IMR-90 (cell line): ENCODE measurements at regions not wholly inside any gene's neighbourhood (a gene's known extent, or its start where the extent isn't known, plus 50 kb on each side); places are given as distances from the start of the nearest gene placed in this dataset.
A peak's percentile ranks its signal among the peaks of the same experiment; 100 is the strongest.

ENCODE experiments used
- ATAC-seq: fragments of 200-7000 bp; cut with Tn5 transposase; 2 replicates; pipeline ENCODE4 v1.9.1; 2020; ENCODE audit warnings: low read depth, mild to moderate bottlenecking, moderate library complexity
- BruUV-seq: library from RNA; stranded (reverse); fragments of 400-500 nt; replicated peaks from 2 replicates; lab custom pipeline; 2021; lab: Mats Ljungman, UMichigan
- CTCF ChIA-PET: fragments of 300-600 bp; formaldehyde crosslinking; extraction: SDS; loops from one replicate; lab custom pipeline; 2021; ENCODE audit warnings: antibody characterized with exemption; lab: Yijun Ruan, JAX
- POLR2A ChIA-PET: fragments of 300-600 bp; sonication (Branson Sonifier 250); formaldehyde crosslinking; loops from one replicate; lab custom pipeline; 2022; ENCODE audit warnings: antibody characterized with exemption; ENCODE audit not compliant: unreplicated experiment; lab: Charles Lee
- DNase-seq: peaks from one replicate; pipeline ENCODE4 v3.0.0; 2013
- H2AFZ ChIP-seq: replicated peaks from 2 replicates; pipeline ENCODE3; 2013; ENCODE audit warnings: low read length, mild to moderate bottlenecking; ENCODE audit not compliant: poor library complexity
- H2AK5ac ChIP-seq: 2 replicates; pipeline ENCODE4 v1.6.1; 2013; ENCODE audit warnings: low read depth, low read length, inconsistent platforms
- H2AK9ac ChIP-seq: replicated peaks from 2 replicates; pipeline ENCODE3; 2013; ENCODE audit warnings: mild to moderate bottlenecking, low read depth, low read length, moderate library complexity; ENCODE audit not compliant: poor library complexity
- H2BK120ac ChIP-seq: 2 replicates; pipeline ENCODE4 v1.6.1; 2013; ENCODE audit warnings: low read depth, low read length, inconsistent platforms
- H2BK15ac ChIP-seq: 3 replicates; pipeline ENCODE4 v1.6.1; 2013; ENCODE audit warnings: low read depth, low read length, inconsistent platforms
- H2BK20ac ChIP-seq: 2 replicates; pipeline ENCODE4 v1.6.1; 2013; ENCODE audit warnings: low read depth, mild to moderate bottlenecking, inconsistent platforms, low read length, moderate library complexity
- H2BK5ac ChIP-seq: 2 replicates; pipeline ENCODE4 v1.6.1; 2013; ENCODE audit warnings: mild to moderate bottlenecking, low read depth, low read length, inconsistent platforms; ENCODE audit not compliant: poor library complexity, severe bottlenecking
- H3K14ac ChIP-seq: replicated peaks from 2 replicates; pipeline ENCODE4 v1.6.1; 2013; ENCODE audit warnings: low read depth, low read length, inconsistent platforms
- H3K18ac ChIP-seq: 2 replicates; pipeline ENCODE4 v1.6.1; 2013; ENCODE audit warnings: low read depth, low read length, control low read depth
- H3K23ac ChIP-seq: 2 replicates; pipeline ENCODE4 v1.6.1; 2013; ENCODE audit warnings: low read depth, low read length, inconsistent platforms
- H3K27ac ChIP-seq: 2 replicates; pipeline ENCODE4 v1.5.1; 2013; ENCODE audit warnings: mild to moderate bottlenecking, control low read depth, low read length; ENCODE audit not compliant: insufficient read depth
- H3K27me3 ChIP-seq: 2 replicates; pipeline ENCODE4 v1.6.1; 2013; ENCODE audit warnings: low read length; ENCODE audit not compliant: control insufficient read depth, insufficient read depth
- H3K36me3 ChIP-seq: 2 replicates; pipeline ENCODE4 v1.6.1; 2013; ENCODE audit warnings: low read length, mixed read lengths; ENCODE audit not compliant: control insufficient read depth, insufficient read depth
- H3K4ac ChIP-seq: 2 replicates; pipeline ENCODE4 v1.6.1; 2013; ENCODE audit warnings: low read depth, low read length, inconsistent platforms
- H3K4me1 ChIP-seq: 2 replicates; pipeline ENCODE4 v1.6.1; 2013; ENCODE audit warnings: low read length, mixed read lengths; ENCODE audit not compliant: control insufficient read depth, insufficient read depth
- H3K4me2 ChIP-seq: 2 replicates; pipeline ENCODE4 v1.6.1; 2013; ENCODE audit warnings: low read depth, mild to moderate bottlenecking, control low read depth, low read length, moderate library complexity
- H3K4me3 ChIP-seq: 2 replicates; pipeline ENCODE4 v1.5.1; 2013; ENCODE audit warnings: low read depth, mild to moderate bottlenecking, control low read depth, low read length, moderate library complexity; ENCODE audit not compliant: insufficient read depth
- H3K56ac ChIP-seq: 2 replicates; pipeline ENCODE4 v1.6.1; 2013; ENCODE audit warnings: low read length, inconsistent platforms; ENCODE audit not compliant: insufficient read depth; ENCODE audit errors: extremely low read depth
- H3K79me1 ChIP-seq, 2 experiments: 2 replicates each; pipeline ENCODE4 v1.6.1; 2013; ENCODE audit warnings: low read length in 2 of 2, inconsistent platforms in 1 of 2, low read depth in 1 of 2
- H3K9ac ChIP-seq: 2 replicates; pipeline ENCODE4 v1.6.1; 2013; ENCODE audit warnings: low read depth, low read length, control low read depth
- H3K9me1 ChIP-seq: 2 replicates; pipeline ENCODE4 v1.6.1; 2013; ENCODE audit warnings: low read length, inconsistent platforms; ENCODE audit not compliant: insufficient read depth
- H3K9me3 ChIP-seq: 2 replicates; pipeline ENCODE4 v1.6.1; 2013; ENCODE audit warnings: low read length; ENCODE audit not compliant: control insufficient read depth, insufficient read depth
- H4K20me1 ChIP-seq: 2 replicates; pipeline ENCODE4 v1.6.1; 2013; ENCODE audit warnings: low read length, inconsistent platforms; ENCODE audit not compliant: insufficient read depth
- H4K5ac ChIP-seq: 2 replicates; pipeline ENCODE4 v1.6.1; 2013; ENCODE audit warnings: mild to moderate bottlenecking, low read depth, low read length, control low read depth
- H4K8ac ChIP-seq, 2 experiments: 2 replicates each; pipeline ENCODE4 v1.6.1; 2013; ENCODE audit warnings: low read depth in 2 of 2, low read length in 2 of 2, control low read depth in 1 of 2, inconsistent platforms in 1 of 2
- H4K91ac ChIP-seq: 2 replicates; pipeline ENCODE4 v1.6.1; 2013; ENCODE audit warnings: low read depth, low read length, inconsistent platforms; ENCODE audit not compliant: insufficient read depth
- BHLHE40 ChIP-seq: fragments of 150-350 bp; IDR thresholded peaks from 2 replicates; pipeline ENCODE4 v1.6.1; 2016; ENCODE audit warnings: mild to moderate bottlenecking, low read depth, low read length
- CEBPB ChIP-seq: IDR thresholded peaks from 2 replicates; pipeline ENCODE4 v1.6.1; 2012; ENCODE audit warnings: low read depth, low read length, improper control_type of control experiment
- CHD1 ChIP-seq: IDR thresholded peaks from 2 replicates; pipeline ENCODE4 v1.6.1; 2012; ENCODE audit warnings: low read depth, low read length, improper control_type of control experiment
- FOS ChIP-seq: fragments of 150-350 bp; IDR thresholded peaks from 2 replicates; pipeline ENCODE4 v1.6.1; 2016; ENCODE audit warnings: low read depth, low read length
- MAFK ChIP-seq: IDR thresholded peaks from 2 replicates; pipeline ENCODE4 v1.6.1; 2012; ENCODE audit warnings: low read depth, low read length, improper control_type of control experiment
- MAZ ChIP-seq: IDR thresholded peaks from 2 replicates; pipeline ENCODE4 v1.6.1; 2012; ENCODE audit warnings: low read depth, mild to moderate bottlenecking, low read length, improper control_type of control experiment, moderate library complexity, borderline replicate concordance
- MXI1 ChIP-seq: IDR thresholded peaks from 2 replicates; pipeline ENCODE4 v1.6.1; 2012; ENCODE audit warnings: low read depth, mild to moderate bottlenecking, low read length, moderate library complexity, borderline replicate concordance
- NFE2L2 ChIP-seq: fragments of 150-350 bp; IDR thresholded peaks from 2 replicates; pipeline ENCODE4 v1.6.1; 2016; ENCODE audit warnings: low read depth, mild to moderate bottlenecking, low read length
- RAD21 ChIP-seq: IDR thresholded peaks from 2 replicates; pipeline ENCODE4 v1.6.1; 2012; ENCODE audit warnings: low read length, improper control_type of control experiment
- RCOR1 ChIP-seq: IDR thresholded peaks from 2 replicates; pipeline ENCODE4 v1.6.1; 2012; ENCODE audit warnings: mild to moderate bottlenecking, low read length, improper control_type of control experiment; ENCODE audit not compliant: insufficient replicate concordance
- RFX5 ChIP-seq: IDR thresholded peaks from 2 replicates; pipeline ENCODE4 v1.8.0; 2012; ENCODE audit warnings: low read depth, mild to moderate bottlenecking, low read length, moderate library complexity
- SMC3 ChIP-seq: fragments of 150-350 bp; IDR thresholded peaks from 2 replicates; pipeline ENCODE4 v1.6.1; 2016; ENCODE audit warnings: low read depth, mild to moderate bottlenecking, antibody characterized with exemption, low read length, moderate library complexity
- WGBS, 2 experiments: methylation state at CpG; one replicate each; pipeline versions ENCODE4 v1.1.5 to v1.1.7; 2013; ENCODE audit warnings: missing lambda C conversion rate in 2 of 2; ENCODE audit not compliant: insufficient read length in 1 of 2; ENCODE audit errors: extremely low coverage in 2 of 2; 5-methylcytosine and 5-hydroxymethylcytosine counted together
- dilution Hi-C: fragments of 300-500 bp; cut with HindIII; formaldehyde crosslinking; loops from one replicate; pipeline ENCODE4 v1.14.3; 2018; ENCODE audit warnings: low sequenced_read_pairs; ENCODE audit not compliant: unreplicated experiment
- in situ Hi-C: fragments of 300-500 bp; cut with MboI; formaldehyde crosslinking; loops from 3 replicates; pipeline ENCODE4 v1.14.3; 2019; ENCODE audit warnings: low sequenced_read_pairs, inconsistent platforms, mixed read lengths
- intact Hi-C: fragments of 100-400 bp; cut with micrococcal nuclease; formaldehyde crosslinking; loops from 2 replicates; pipeline ENCODE4 v1.10.0; 2022
- TF ChIP-seq, protein P1 (sequence below): fragments of 150-350 bp; IDR thresholded peaks from 2 replicates; pipeline ENCODE4 v1.6.1; 2016; ENCODE audit warnings: low read depth, mild to moderate bottlenecking, low read length, moderate library complexity, borderline replicate concordance
- TF ChIP-seq, protein P2 (sequence below): conservative IDR thresholded peaks from 2 replicates; pipeline ENCODE4 v1.5.1; 2012; ENCODE audit warnings: mild to moderate bottlenecking, low read depth, low read length, improper control_type of control experiment
- TF ChIP-seq, protein P3 (sequence below): fragments of 150-350 bp; IDR thresholded peaks from 2 replicates; pipeline ENCODE4 v1.6.1; 2017; ENCODE audit warnings: mild to moderate bottlenecking, antibody characterized with exemption, low read length, low read depth

DNA sequence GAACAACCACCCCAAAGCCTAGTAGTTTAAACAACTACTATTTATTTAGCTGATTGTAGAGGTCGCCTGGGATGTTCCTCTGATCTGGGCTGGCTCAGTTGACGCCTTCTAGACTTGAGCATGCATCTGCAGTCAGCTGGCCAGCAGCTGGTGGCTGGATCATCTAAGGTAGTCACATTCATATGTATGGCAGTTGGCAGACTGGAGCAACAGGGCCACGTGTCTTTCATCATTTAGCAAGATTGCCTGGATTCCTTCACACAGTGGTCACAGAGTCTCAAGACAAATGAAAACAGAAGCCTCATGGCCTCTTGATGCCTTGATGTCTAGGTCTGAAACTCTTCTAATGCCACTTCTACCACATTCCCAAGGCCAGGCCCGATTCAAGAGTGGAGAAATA is 220.6 kb upstream of the S100G start:
- TF ChIP-seq RCOR1 = no peak
- TF ChIP-seq, protein P1, sequence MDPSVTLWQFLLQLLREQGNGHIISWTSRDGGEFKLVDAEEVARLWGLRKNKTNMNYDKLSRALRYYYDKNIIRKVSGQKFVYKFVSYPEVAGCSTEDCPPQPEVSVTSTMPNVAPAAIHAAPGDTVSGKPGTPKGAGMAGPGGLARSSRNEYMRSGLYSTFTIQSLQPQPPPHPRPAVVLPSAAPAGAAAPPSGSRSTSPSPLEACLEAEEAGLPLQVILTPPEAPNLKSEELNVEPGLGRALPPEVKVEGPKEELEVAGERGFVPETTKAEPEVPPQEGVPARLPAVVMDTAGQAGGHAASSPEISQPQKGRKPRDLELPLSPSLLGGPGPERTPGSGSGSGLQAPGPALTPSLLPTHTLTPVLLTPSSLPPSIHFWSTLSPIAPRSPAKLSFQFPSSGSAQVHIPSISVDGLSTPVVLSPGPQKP = no peak
- TF ChIP-seq, protein P2, sequence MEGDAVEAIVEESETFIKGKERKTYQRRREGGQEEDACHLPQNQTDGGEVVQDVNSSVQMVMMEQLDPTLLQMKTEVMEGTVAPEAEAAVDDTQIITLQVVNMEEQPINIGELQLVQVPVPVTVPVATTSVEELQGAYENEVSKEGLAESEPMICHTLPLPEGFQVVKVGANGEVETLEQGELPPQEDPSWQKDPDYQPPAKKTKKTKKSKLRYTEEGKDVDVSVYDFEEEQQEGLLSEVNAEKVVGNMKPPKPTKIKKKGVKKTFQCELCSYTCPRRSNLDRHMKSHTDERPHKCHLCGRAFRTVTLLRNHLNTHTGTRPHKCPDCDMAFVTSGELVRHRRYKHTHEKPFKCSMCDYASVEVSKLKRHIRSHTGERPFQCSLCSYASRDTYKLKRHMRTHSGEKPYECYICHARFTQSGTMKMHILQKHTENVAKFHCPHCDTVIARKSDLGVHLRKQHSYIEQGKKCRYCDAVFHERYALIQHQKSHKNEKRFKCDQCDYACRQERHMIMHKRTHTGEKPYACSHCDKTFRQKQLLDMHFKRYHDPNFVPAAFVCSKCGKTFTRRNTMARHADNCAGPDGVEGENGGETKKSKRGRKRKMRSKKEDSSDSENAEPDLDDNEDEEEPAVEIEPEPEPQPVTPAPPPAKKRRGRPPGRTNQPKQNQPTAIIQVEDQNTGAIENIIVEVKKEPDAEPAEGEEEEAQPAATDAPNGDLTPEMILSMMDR = no peak
- TF ChIP-seq SMC3 = no peak
- TF ChIP-seq MXI1 = no peak
- no peak for TF ChIP-seq MAFK
- TF ChIP-seq RAD21 = no peak
- TF ChIP-seq NFE2L2 = no peak
- TF ChIP-seq RFX5 = no peak
- TF ChIP-seq CHD1 = no peak
- TF ChIP-seq, protein P3, sequence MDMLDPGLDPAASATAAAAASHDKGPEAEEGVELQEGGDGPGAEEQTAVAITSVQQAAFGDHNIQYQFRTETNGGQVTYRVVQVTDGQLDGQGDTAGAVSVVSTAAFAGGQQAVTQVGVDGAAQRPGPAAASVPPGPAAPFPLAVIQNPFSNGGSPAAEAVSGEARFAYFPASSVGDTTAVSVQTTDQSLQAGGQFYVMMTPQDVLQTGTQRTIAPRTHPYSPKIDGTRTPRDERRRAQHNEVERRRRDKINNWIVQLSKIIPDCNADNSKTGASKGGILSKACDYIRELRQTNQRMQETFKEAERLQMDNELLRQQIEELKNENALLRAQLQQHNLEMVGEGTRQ = no peak
- no peak for TF ChIP-seq FOS
- no peak for TF ChIP-seq MAZ
- no peak for TF ChIP-seq CEBPB
- TF ChIP-seq BHLHE40 = no peak
- Histone ChIP-seq H3K14ac (no peak overlapping the region), H3K4me3 (no peak overlapping the region), H3K27me3 (peaks cover under 1% of the 10 kb centered on the region; the same call in 1 of the 2 replicates), H3K18ac (no peak overlapping the region), H2AK5ac (no peak overlapping the region), H2BK5ac (no peak overlapping the region), H3K56ac (no peak overlapping the region), H4K20me1 (no peaks in the 10 kb centered on the region), H3K4me1 (no peaks in the 10 kb centered on the region), H4K8ac (no peak overlapping the region), H3K9ac (no peak overlapping the region), H3K27ac (no peak overlapping the region), H3K23ac (no peak overlapping the region), H2AK9ac (no peak overlapping the region), H2BK120ac (no peak overlapping the region), H3K9me3 (0 out of 2 replicates have a peak, but pooled peaks cover 2% of the 10 kb centered on the region), H2BK15ac (no peak overlapping the region), H3K4me2 (no peak overlapping the region), H3K4ac (no peak overlapping the region), H4K91ac (no peak overlapping the region), H4K5ac (no peak overlapping the region), H3K36me3 (no peaks in the 10 kb centered on the region), H2BK20ac (no peak overlapping the region), H3K9me1 (no peaks in the 10 kb centered on the region; the same call in 1 of the 2 replicates), H3K79me1 (no peaks in the 10 kb centered on the region), H2AFZ (no peak overlapping the region)
- CTCF ChIA-PET = no interaction called here
- dilution Hi-C loops (no loop called here), intact Hi-C loops (no loop called here), in situ Hi-C loops (no loop called here)
- ATAC-seq (no peak), DNase-seq (peak; percentile 37)
- no TSS peak for BruUV-seq
- no CpG with 5 or more reads among the region's 4 CpGs for WGBS, 2 experiments
- POLR2A ChIA-PET = no interaction called here
